ENCODE measurements at regions not wholly inside any gene's neighbourhood (a gene's known extent, or its start where the extent isn't known, plus 50 kb on each side); places are given as distances from the start of the nearest gene placed in this dataset.
"Not testable (repeated sequence)": the region's sequence is repeated elsewhere in the genome, so short reads cannot be mapped to it uniquely, and the experiment has no call there.

GRCh38 chr2:129189617-129190319 lies 789.7 kb upstream of the RAB6C start:
- no peak for DNase-seq

GRCh38 chr2:129190494-129190893 lies 789.0 kb upstream of the RAB6C start:
- DNase-seq, result no peak

DNA sequence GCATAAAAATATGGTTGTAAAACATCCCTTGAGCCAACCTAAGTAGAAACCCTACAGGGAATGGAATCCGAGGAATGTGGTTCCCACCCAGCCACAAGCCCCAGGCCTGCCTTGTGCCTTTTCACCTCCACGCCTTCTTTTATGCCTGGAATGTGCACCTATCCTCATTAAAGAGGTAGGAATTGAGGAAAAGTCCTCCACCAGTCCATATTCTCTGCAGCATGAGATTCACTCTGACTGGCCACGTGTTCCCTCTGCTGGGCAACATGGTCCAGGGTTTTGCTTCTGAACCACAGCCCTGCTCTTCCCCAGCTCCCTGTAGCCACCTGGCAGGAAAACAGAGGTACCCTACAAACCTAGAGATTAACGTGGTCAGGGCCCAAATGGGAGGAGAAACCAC lies 787.9 kb upstream of the RAB6C start:
- no peak for DNase-seq

- no peak for DNase-seq
Measured at GRCh38 chr2:129192117-129192516, 787.3 kb upstream of the RAB6C start.

DNA sequence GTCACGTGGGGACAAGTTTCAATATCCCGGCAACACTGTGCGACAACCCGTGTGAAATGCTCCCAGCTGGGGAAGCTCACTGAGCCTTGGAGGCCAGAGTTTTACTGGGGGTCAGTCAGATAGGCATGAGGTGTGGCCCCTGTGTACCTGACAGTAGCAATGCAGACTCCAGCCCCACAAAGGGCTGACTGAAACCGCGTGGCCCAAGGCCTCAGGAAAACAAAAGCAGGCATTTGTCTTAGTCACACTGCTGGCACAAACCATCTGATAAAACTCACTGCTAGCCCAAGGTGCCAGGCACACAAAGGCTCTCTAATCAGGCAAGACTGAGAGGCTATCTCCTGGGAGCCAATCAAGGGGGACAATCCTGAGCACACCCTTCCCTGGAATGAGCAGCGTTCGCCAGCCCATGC lies 786.6 kb upstream of the RAB6C start:
- no peak for DNase-seq

- DNase-seq, result no peak
Measured at GRCh38 chr2:129193961-129194360, 785.5 kb upstream of the RAB6C start.

DNA sequence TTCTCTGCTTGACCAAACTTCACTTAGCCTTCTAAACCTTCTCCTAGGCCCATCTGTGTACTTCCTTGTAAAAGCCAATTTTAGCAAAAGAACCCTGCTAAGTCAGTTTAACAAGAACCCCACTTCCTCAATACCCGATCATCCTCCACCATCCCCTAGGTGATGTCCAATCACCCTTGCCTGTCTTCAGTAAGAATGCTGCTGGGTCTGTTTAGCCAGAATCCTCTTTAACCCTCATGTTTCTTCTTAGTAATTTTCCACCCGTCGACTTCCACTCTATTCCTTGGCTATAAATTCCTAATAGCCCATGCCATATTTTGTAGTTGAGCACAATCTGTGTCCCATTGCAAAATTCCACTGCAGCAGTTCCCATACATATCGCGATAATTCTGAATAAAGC lies 780.0 kb upstream of the RAB6C start:
- DNase-seq, result no peak

- DNase-seq, result no peak
Measured at GRCh38 chr2:129201696-129202095, 777.8 kb upstream of the RAB6C start.

DNA sequence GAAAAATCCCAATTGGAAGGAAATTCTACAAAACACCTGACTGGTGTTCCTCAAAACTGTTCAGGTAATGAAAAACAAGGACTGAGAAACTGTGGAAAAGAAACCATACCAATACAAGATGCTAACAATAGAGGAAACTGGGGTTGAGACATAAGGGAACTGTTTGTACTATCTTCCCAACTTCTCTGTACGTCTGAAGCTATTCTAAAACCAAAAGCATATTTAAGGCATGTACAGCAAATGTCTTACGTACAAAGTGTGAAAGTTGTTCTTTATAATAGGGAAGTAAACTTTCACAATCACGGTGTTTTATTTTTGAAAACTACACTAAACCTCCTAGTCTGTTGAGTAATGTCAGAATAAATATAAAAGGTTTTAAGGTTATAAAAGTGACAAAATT lies 776.1 kb upstream of the RAB6C start:
- DNase-seq, result no peak

DNA sequence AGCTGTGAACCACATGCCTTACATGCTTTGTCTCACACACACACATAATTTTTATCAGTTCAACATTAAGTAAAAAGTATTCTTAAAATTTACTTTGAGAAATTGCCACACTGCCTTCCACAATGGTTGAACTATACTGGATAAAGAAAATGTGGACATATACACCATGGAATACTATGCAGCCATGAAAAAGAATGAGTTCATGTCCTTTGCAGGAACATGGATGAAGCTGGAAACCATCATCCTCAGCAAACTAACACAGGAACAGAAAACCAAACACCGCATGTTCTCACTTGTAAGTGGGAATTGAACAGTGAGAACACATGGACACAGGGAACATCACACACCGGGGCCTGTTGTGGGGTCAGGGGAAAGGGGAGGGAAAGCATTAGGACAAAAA lies 774.9 kb upstream of the RAB6C start:
- DNase-seq, result not testable (repeated sequence)

GRCh38 chr2:129205176-129205575 lies 774.3 kb upstream of the RAB6C start:
- no peak for DNase-seq

GRCh38 chr2:129205766-129206165 lies 773.7 kb upstream of the RAB6C start:
- no peak for DNase-seq

DNA sequence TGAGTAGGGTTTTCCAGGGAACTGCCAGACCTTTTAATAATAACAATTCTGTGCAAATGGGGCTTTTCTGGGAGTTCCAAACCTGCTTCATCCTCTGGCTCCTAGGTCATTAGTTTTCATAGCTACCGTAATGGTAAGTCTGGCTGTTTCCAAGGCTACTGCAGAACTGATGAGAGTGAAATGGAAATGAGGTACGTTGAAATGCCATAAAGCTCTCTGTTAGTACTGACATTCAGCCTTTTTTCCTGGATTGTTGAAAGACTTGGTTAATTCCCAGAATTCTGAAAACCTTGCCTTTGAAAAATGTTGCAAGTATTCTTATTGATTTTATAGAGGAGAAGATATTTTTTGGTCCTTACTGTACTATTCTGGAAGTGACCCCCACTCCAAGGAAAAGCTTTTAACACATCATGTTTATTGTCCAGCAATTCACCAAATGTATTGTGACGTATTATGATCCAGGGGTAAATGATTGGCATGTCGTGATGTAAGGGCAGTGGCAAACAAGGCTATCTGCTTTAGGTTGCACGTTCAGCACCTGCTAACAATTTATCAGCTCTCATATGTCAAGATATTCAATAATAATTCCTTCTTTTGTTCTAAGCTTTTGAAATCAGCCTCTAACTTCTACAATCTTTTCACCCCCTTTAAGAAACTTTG lies 767.0 kb upstream of the RAB6C start:
- DNase-seq, result no peak

DNA sequence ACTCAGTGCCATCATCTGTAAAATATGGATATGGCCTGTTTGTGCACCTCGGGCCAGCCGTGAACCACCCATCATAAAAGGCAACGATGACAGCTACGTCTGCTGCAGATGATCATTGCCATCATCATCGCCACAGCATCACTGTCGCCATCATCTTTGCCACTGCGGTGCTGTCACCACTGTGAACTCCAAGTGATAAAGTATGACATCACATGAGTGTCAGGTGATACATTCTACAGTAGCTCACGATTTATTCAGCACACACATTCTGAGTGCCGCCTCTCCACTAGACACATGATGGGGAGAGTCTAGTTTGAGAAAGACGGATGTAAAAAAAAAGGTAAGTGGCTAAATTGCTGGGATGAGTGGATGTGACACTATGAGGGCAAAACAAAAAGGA lies 755.4 kb upstream of the RAB6C start:
- DNase-seq, result no peak

- DNase-seq, result no peak
Measured at GRCh38 chr2:129224486-129224885, 755.0 kb upstream of the RAB6C start.

GRCh38 chr2:129229196-129229595 lies 750.3 kb upstream of the RAB6C start:
- DNase-seq, result no peak

DNA sequence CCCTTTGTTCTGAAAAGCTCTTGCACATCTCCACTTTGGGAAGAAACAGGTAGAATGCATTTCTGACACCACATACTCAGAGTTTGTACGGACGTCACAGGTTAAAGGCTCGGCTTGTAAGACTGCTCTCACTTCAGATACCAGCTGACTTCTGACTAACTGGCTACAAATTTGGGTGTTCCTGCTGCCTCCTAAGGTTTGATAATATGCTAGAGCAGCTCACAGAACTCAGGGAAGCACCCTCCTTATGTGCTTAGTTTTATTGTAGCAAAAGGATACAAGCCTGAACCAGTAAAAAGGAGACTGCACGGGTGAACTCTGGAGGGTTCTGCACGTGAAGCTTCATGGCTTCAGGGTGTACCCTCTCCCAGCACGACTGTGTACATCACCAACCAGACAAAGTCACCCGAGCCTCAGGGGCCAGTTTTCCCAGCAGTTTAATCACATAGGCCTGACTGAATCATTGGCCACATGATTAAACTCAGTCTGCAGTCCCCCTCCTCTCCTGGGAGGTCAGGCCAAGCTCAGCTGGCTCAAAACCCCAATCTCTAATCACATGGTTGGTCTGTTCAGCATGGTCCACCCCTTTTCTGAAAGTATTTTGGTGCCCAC lies 749.5 kb upstream of the RAB6C start:
- DNase-seq, result no peak

- no peak for DNase-seq
Measured at GRCh38 chr2:129231924-129232323, 747.5 kb upstream of the RAB6C start.

DNA sequence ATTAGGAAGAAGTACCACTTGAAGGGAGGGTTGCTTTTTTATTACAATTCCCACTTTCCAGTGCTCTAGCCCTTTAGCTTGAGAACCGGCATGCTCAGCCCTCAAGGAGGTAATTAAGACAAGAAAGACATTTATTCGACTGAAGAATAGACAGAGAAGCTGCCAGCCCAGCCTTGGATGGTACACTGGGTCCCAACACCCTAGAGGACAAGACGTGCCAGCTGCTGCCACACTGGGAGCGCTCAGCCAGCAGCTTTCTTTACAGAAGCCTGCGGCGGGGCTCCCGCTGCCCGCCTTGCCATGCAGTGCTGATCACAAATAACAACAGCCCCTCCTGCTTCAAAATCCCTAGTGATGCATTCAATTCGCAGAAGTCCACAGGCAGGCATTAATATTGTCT lies 746.3 kb upstream of the RAB6C start:
- no peak for DNase-seq

GRCh38 chr2:129233751-129234406 lies 745.6 kb upstream of the RAB6C start:
- DNase-seq, result no peak

DNA sequence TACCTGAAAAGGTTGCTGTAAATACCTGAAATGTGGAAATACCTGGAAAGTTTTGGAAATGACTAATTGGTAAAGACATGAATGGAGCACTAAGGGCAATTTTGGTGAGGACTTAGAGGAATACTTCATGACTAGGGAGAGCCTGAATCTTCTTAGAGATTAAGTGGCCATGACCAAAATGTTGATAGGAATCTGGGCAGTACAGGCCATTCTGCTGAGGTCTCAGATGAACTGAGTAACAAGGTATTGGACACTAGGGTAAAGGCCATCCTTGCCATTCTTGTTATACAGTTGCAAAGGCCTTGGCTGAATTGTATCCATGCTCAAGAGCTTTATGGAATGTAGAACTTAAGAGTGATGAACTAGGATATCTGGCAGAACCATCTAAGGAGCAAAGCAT lies 742.9 kb upstream of the RAB6C start:
- DNase-seq, result no peak

DNA sequence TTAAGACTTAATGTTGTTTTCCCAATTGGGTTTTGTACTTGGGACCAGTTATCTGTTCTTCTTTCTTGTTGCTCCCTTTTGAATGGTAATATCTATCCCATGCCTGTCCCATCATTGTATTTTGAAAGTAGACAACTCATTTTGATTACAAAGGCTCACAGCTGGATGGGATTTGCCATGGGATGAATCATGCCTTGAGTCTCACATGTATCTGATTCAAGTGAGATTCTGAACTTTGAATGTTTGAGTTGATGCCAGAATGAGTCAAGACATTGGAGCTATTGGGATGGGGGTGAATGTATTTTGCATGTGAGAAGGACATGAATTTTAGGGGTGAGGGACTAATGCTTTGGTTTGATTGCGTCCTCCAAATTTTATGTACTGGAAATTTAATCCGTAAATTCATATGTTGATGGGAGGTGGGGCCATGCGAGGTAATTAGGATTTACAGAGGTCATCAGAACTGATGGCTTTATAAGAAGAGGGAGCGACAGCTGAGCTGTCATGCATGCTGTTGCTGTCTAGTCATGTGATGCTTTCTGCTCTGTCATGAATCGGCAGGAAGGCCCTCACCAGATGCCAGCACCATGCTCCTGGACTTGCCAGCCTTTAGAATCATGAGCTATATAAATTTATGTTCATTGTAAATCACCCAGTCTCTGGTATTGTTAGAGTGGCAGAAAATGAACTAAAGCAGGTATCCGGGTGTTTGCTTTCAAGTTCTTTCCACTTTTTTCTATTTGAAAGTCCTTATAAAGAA lies 741.3 kb upstream of the RAB6C start:
- no peak for DNase-seq

- DNase-seq, result no peak
Measured at GRCh38 chr2:129239141-129239540, 740.3 kb upstream of the RAB6C start.

Data from HCEC 1CT (cell line).